Neural cell (in vitro differentiated cells): ENCODE measurements at regions not wholly inside any gene's neighbourhood (a gene's known extent, or its start where the extent isn't known, plus 50 kb on each side); places are given as distances from the start of the nearest gene placed in this dataset.

Experiments used
- EZH2 ChIP-seq: fragments of 200-600, 300-800 bp; shearing (Covaris generic), sonication (generic); IDR thresholded peaks from 2 replicates; pipeline ENCODE4 v1.6.1; 2014; ENCODE audit warnings: antibody characterized with exemption, low read length, borderline replicate concordance, mild to moderate bottlenecking; ENCODE audit not compliant: insufficient read depth, poor library complexity, severe bottlenecking
- MXI1 ChIP-seq: fragments of 450-650 bp; conservative IDR thresholded peaks from 2 replicates; pipeline ENCODE4 v1.6.1; 2014; ENCODE audit warnings: antibody characterized with exemption, mild to moderate bottlenecking; ENCODE audit not compliant: poor library complexity, severe bottlenecking
- POLR2AphosphoS5 ChIP-seq: IDR thresholded peaks from 2 replicates; pipeline ENCODE4 v1.6.1; 2012
- RAD21 ChIP-seq: fragments of 450-650 bp; conservative IDR thresholded peaks from 2 replicates; pipeline ENCODE4 v1.6.1; 2014; ENCODE audit warnings: antibody characterized with exemption, mild to moderate bottlenecking, moderate library complexity
- TF ChIP-seq, protein P1 (sequence below): fragments of 450-650 bp; IDR thresholded peaks from 2 replicates; pipeline ENCODE4 v1.5.1; 2014; ENCODE audit warnings: antibody characterized with exemption, mild to moderate bottlenecking, moderate library complexity; ENCODE audit not compliant: poor library complexity, severe bottlenecking
- TF ChIP-seq, protein P2 (sequence below): IDR thresholded peaks from 2 replicates; pipeline ENCODE4 v1.6.1; 2012; ENCODE audit warnings: borderline replicate concordance

DNA sequence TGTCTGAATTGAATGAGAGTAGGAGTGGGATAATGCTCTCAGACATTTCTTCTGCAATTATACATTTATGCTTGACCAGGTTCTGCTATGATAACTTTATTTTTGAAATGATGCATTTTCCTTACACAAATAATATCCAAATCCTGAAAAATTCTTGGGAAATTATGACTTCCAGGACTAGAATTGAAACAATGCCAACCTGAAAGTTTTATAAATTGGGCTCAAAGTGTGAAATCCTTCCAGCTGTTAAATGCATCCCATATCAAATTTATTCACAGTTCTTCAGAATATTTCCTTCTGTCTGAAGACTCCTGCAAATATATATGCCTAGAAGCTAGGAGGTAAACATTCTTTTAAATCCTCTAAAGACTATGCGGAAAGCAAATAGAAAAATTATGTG, 155.7 kb upstream of the EYA4 start:
- TF ChIP-seq, protein P1, sequence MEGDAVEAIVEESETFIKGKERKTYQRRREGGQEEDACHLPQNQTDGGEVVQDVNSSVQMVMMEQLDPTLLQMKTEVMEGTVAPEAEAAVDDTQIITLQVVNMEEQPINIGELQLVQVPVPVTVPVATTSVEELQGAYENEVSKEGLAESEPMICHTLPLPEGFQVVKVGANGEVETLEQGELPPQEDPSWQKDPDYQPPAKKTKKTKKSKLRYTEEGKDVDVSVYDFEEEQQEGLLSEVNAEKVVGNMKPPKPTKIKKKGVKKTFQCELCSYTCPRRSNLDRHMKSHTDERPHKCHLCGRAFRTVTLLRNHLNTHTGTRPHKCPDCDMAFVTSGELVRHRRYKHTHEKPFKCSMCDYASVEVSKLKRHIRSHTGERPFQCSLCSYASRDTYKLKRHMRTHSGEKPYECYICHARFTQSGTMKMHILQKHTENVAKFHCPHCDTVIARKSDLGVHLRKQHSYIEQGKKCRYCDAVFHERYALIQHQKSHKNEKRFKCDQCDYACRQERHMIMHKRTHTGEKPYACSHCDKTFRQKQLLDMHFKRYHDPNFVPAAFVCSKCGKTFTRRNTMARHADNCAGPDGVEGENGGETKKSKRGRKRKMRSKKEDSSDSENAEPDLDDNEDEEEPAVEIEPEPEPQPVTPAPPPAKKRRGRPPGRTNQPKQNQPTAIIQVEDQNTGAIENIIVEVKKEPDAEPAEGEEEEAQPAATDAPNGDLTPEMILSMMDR = no peak
- no peak for TF ChIP-seq MXI1
- TF ChIP-seq RAD21 = no peak
- TF ChIP-seq POLR2AphosphoS5 = no peak
- no peak for TF ChIP-seq EZH2
- TF ChIP-seq, protein P2, sequence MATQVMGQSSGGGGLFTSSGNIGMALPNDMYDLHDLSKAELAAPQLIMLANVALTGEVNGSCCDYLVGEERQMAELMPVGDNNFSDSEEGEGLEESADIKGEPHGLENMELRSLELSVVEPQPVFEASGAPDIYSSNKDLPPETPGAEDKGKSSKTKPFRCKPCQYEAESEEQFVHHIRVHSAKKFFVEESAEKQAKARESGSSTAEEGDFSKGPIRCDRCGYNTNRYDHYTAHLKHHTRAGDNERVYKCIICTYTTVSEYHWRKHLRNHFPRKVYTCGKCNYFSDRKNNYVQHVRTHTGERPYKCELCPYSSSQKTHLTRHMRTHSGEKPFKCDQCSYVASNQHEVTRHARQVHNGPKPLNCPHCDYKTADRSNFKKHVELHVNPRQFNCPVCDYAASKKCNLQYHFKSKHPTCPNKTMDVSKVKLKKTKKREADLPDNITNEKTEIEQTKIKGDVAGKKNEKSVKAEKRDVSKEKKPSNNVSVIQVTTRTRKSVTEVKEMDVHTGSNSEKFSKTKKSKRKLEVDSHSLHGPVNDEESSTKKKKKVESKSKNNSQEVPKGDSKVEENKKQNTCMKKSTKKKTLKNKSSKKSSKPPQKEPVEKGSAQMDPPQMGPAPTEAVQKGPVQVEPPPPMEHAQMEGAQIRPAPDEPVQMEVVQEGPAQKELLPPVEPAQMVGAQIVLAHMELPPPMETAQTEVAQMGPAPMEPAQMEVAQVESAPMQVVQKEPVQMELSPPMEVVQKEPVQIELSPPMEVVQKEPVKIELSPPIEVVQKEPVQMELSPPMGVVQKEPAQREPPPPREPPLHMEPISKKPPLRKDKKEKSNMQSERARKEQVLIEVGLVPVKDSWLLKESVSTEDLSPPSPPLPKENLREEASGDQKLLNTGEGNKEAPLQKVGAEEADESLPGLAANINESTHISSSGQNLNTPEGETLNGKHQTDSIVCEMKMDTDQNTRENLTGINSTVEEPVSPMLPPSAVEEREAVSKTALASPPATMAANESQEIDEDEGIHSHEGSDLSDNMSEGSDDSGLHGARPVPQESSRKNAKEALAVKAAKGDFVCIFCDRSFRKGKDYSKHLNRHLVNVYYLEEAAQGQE = no peak
